ENCODE measurements at regions not wholly inside any gene's neighbourhood (a gene's known extent, or its start where the extent isn't known, plus 50 kb on each side); places are given as distances from the start of the nearest gene placed in this dataset.
"Not testable (repeated sequence)": the region's sequence is repeated elsewhere in the genome, so short reads cannot be mapped to it uniquely, and the experiment has no call there.

DNA sequence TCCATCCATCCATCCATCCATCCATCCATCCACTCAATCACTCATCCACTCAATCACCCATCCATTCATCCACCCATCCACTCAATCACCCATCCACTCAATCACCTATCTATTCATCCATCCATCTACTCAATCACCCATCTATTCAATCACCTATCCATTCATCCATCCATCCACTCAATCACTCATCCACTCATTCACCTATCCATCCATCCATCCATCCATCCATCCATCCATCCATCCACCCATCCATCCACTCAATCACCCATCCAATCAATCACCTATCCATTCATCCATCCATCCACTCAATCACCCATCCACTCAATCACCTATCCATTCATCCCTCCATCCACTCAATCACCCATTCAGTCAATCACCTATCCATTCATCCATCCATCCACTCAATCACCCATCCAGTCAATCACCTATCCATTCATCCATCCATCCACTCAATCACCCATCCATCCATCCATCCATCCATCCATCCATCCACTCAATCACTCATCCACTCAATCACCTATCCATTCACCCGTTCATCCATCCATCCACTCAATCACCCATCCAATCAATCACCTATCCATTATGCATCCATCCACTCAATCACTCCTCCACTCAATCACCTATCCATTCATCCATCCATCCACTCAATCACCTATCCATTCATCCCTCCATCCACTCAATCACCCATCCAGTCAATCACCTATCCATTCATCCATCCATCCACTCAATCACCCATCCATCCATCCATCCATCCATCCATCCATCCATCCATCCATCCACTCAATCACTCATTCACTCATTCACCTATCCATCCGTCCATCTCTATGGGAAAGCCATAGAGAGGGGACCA, 114.7 kb upstream of the ZBTB40 start:
- DNase-seq, result not testable (repeated sequence)

GRCh38 chr1:22338071-22338765, 113.4 kb upstream of the ZBTB40 start:
- DNase-seq, result no peak

GRCh38 chr1:22339237-22339636, 112.4 kb upstream of the ZBTB40 start:
- DNase-seq, result no peak

DNA sequence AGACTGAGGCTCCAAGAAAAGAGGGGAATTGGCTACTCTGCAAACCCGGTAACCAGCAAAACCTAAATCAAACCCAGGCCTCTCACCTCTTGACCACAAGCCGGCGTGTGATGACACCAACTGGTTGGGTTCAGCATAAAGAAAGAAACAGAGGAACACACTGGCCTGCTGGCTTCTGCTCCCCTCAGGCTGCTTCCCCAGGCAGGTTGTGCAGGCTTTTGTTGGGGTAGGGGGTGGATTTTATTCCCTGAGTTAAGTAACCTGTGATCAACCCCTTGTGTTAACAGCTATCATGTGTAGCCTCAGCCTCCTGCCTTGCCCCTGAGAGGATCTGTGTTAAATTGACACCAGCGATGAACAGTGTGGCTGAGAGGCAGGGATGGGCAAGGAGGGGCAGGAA, 111.6 kb upstream of the ZBTB40 start:
- DNase-seq, result no peak

DNA sequence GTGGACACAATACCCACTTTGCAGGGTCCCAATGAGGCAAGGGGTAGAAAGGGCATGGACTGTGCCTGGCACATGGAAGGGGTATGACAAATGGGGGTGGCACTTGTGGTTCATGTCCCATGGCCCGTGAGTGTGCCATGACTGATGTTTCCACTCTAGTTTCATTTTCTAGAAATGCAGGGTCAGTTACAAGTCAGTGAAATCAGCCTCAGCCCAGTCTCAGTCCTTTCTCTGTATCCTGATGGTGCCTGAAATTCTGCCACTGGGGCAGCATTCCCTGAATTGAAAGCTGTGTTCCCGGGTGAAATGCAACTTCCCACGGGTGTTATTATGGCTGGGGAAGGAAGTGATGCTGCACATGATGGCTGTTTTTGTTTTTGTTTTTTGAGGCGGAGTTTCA, 110.8 kb upstream of the ZBTB40 start:
- DNase-seq, result no peak

DNA sequence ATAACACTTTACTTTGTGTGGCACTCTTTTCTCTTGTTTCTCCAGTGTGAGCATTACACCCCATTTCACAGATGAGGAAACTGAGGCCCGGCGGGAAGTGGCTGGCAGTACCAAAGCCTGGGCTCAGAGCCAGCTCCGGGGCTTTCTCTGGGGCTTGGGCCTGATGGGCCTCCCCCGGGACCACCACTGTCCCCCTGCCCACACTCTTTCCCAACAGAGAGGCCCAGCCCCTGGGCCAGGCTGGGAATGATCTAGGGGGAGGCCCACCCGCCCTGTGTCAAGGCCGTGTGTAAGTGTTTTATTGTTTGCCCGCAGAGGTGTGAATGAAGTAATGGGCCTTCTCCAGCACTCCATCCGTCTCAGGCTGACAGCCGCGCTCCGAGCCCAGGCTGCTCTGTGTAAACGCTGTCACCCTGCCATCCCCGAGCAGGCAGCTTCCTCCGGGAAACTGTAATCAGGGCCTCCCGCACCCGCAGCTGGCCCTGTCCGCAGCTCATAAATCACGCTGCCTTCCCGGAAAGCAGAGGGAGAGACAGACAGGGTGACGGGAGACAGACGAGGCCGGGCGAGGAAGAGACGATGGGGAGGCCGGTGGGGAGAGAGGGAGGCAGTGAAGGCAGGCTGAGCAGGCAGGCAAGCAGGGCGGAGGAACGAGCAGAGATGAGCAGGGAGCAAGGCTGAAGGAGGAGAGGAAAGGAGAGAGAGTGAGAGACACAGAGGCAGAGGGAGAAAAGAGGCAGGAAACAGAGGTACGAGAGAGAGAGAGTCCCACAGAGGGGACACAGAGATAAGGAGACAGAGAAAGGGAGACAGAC, 109.7 kb upstream of the ZBTB40 start:
- DNase-seq, result no peak

DNA sequence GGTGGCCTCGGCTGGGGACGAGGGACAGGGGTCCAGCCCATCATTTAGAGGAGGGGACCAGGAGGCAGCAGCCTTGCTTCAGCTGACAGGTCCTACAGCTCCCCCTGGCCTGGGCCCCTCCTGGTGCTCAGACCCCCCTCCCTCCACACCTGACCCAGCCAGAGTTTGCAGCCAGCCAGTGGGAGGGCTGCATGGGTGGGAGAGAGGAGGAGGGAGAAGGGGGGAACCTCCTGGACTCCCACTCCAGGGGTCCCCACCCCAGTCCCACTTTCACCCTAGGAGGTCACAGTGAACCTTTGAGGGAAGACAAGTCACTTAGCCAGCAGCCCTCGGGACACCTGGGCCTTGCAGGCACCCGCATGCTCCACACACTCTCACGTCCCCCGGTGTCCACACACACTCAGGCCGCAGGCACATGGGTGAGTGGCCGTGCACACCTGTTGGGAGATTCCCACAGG, 108.9 kb upstream of the ZBTB40 start:
- DNase-seq, result no peak

DNA sequence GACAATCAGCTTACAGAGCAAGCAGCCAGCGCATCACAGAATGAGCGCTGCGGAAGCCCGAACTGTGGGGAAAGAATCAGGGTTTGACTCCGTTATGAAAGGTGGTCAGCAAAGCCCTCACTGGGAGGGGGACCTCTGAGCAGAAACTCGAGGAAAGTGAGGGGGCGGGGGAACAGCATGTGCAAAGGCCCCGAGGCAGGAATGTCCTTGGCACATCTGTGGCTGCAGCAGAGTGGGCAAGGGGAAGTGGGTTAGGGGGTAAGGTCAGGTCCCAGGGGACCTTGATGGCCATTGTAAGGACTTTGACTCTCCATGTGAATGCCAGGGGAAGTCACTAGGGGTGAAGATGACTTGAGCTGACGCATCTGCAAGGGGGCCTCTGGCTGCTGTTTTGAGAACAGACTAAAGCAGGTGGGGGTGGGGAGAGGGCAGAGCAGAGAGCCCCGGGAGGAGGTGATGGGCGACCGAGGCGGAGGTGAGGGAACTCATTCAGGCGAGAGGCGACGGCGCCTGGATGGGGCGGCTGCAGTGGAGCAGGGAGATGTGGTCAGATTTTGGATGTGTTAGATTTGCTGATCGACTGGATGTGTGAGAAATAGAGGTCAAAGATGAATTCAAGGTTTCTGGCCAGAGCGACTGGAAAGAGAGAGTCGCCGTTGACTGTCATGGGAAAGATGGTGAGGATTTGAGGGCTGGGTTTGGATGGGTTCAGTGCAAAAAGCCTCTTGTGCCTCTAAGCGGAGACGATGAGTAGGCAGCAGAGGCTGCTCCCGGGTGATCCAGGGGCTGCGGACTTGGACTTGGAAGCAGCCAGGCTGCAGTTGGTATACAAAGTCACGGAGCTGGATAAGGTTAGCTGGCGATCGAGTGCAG, 108.0 kb upstream of the ZBTB40 start:
- no peak for DNase-seq

DNA sequence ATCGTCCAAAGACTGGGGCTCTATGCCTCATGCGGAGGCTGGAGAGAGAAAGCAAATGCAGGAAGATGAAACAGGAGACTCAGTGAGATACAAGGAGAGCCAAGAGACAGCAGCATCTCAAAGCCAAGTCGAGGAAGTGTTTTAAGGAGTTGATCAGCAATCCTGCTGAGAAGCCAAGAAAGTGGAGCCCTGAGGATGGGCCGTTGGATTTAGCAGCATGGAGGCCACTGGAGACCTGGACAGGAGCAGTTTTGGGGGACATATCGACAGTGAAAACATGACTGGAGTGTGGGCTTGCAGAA, 107.4 kb upstream of the ZBTB40 start:
- no peak for DNase-seq

DNA sequence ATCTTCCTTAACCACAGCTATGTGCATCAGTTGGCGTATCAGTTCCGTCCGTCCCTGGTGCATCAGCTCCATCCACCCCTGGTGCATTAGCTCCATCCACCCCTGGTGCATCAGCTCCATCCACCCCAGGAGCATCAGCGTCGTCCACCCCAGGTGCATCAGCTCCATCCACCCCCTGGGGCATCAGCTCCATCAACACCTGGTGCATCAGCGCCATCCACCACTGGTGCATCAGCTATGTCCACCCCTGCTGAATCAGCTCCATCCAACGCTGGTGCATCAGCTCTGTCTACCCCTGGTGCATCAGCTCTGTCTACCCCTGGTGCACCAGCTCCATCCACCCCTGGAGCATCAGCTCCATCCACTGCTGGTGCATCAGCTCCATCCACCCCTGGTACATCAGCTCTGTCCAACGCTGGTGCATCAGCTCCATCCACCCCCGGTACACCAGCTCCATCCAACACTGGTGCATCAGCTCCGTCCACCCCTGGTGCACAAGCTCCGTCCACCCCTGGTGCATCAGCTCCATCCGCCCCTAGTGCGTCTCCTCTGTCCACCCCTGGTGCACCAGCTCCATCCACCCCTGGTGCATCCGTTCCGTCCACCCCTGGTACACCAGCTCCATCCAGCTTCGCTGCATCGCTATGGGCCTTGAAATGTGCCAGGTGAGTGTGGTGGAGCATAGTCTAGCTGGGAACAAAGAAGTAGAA, 106.6 kb upstream of the ZBTB40 start:
- DNase-seq, result no peak

DNA sequence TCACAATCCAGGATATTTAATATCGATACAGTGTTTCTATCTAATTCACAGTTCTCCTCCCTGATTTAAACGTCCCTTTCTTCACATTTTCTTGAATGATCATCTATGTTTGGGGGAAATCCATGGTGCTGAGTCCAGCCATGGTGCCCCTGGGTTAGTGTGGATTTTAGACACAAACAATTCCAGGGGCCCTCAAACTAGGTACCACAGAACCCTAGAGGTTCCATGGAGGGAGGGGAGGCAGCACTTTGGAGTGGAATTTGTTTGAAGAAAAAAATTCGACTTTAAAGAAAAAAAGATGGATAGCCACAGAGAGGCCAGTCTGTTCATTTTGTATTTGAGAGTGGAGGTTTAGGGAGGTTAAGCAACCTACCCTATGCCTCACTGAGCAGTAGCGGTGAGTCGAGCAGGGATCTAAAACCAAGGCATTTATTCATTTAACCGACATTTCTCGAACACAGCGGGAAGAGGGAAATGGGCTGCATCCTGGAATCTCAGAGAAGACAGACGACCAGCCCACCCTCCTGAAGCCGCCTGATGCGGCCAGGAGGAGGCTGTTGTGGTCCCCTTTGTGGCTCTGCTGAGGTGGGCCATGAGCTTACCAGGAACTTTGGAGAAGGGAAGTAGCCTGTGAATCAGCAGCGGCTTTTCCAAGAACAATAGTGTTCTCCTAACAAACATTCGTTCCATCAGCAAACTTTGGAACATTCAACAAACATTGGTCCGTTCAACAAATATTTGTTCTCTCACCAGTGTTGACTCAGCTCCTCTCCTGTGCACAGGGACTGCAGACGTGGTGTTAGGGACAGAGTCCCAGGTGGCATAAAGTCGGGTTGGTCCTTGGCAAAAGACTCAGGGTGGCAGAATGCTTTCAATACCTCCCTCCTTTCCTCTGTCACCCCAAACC, 103.5 kb upstream of the ZBTB40 start:
- no peak for DNase-seq

GRCh38 chr1:22349362-22350043, 102.1 kb upstream of the ZBTB40 start:
- no peak for DNase-seq

DNA sequence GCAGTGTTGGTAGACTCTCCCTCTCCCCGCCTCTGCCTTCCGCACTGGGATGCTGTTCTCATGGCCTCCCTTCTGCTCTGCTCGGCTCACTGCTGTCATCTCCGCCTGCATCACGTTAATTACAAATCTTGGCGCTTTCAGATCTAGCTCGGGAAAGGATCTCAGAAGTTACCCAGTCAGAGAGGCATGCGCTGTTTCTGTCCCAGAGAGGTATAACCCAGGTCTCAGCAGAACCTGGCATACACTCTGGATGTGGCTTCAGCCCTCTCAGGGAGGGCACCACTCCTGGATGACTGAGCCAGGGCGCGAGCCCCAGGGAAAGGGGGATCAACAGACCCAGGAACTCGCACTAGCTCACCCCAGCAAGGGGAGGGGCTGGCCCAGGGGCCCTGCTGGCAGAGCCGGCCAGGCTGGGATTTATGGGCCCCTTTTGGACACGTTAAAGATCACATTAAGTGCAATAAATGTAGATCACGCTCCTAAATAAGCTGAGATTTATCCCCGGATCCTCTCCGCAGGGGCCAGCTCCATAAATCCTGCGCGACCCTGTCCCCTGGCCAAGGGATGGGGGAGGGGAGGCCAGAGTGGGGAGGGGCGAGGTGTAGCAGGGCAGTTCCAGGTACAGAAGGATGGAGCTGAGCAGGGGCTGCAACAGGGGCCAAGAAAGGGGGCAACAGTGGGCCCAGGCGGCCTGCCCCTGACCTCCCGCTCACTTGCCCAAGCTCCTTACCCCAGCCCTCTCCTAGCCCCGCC, 101.3 kb upstream of the ZBTB40 start:
- no peak for DNase-seq

GRCh38 chr1:22350924-22351767, 100.5 kb upstream of the ZBTB40 start:
- no peak for DNase-seq

- DNase-seq, result no peak
Measured at GRCh38 chr1:22351768-22352080, 99.9 kb upstream of the ZBTB40 start.

DNA sequence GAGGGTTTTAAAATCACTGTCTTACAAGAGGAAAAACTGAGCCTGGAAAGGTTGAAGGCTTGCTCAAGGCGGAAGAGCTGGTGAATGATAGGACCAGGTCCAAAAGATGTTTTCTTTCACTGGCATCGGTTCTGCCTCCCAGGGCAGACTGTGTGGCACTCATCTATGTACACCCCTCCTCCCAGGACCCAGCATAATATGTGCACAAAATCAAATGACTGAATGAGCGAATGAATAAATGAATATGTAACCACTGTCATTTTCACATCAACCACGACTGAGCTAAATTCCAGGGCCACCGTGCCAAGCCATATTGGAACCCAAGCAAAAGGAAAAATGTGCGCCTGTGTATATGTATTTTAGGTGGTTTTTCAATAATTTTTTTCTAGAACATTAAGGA, 99.3 kb upstream of the ZBTB40 start:
- DNase-seq, result no peak

DNA sequence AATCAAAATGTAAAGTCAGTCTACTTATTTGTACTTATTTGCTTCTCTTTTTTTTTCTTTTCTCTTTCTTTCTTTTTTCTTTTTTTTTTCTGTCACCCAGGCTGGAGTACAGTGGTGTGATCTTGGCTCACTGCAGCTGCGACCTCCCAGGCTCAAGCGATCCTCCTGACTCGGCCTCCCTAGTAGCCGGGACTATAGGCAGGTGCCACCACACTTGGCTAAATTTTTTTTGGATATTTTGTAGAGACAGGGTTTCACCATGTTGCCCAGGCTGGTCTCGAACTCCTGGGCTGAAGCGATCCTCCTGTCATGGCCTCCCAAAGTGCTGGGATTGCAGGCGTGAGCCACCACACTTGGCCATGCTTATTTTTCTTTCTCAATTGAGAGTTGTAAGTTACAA, 98.8 kb upstream of the ZBTB40 start:
- DNase-seq, result no peak

- no peak for DNase-seq
Measured at GRCh38 chr1:22359427-22359826, 92.2 kb upstream of the ZBTB40 start.
